CD4-positive, alpha-beta T cell (primary cell): ENCODE measurements at regions not wholly inside any gene's neighbourhood (a gene's known extent, or its start where the extent isn't known, plus 50 kb on each side); places are given as distances from the start of the nearest gene placed in this dataset.

Experiments used
- ATAC-seq: fragments of 200-7000 bp; cut with Tn5 transposase; one replicate; pipeline ENCODE4 v1.10.0; 2022; ENCODE audit warnings: mild to moderate bottlenecking; ENCODE audit not compliant: poor library complexity
- CTCF ChIA-PET: fragments of 350-600 bp; sonication (Branson Sonifier 250); formaldehyde crosslinking; loops from one replicate; lab custom pipeline; 2021; ENCODE audit warnings: antibody characterized with exemption, inconsistent platforms; lab: Charles Lee
- POLR2A ChIA-PET: fragments of 350-600 bp; sonication (Branson Sonifier 250); formaldehyde crosslinking; loops from one replicate; lab custom pipeline; 2021; ENCODE audit warnings: antibody characterized with exemption, inconsistent platforms; lab: Charles Lee
- DNase-seq, 14 experiments: peaks; one replicate each; pipeline ENCODE4 v3.0.0-alpha.2; 2013 to 2020; ENCODE audit warnings: mixed read lengths in 2 of 14
- H3K27ac ChIP-seq, 2 donors: one replicate each; pipeline versions ENCODE4 v1.5.1 to v1.7.0; 2013; ENCODE audit warnings: low read length in 2 of 2, low read depth in 1 of 2, mild to moderate bottlenecking in 1 of 2
- H3K27me3 ChIP-seq, 2 experiments: 1 replicate in 1 of 2; 2 replicates in 1 of 2; pipeline versions ENCODE4 v1.6.1 to v1.7.0; 2013; ENCODE audit warnings: low read length in 2 of 2, control low read depth in 1 of 2, mild to moderate bottlenecking in 1 of 2, moderate library complexity in 1 of 2; ENCODE audit not compliant: insufficient read depth in 2 of 2, control insufficient read depth in 1 of 2
- H3K36me3 ChIP-seq: one replicate; pipeline ENCODE4 v1.6.1; 2013; ENCODE audit warnings: low read length, control low read depth; ENCODE audit not compliant: insufficient read depth
- H3K4me1 ChIP-seq: one replicate; pipeline ENCODE4 v1.6.1; 2013; ENCODE audit warnings: low read length, control low read depth; ENCODE audit not compliant: insufficient read depth
- H3K4me3 ChIP-seq: one replicate; pipeline ENCODE4 v1.5.1; 2013; ENCODE audit warnings: mild to moderate bottlenecking, low read length, moderate library complexity
- H3K9me3 ChIP-seq, 2 experiments: 1 replicate in 1 of 2; 2 replicates in 1 of 2; pipeline versions ENCODE4 v1.6.1 to v1.7.0; 2013; ENCODE audit warnings: low read length in 2 of 2, mild to moderate bottlenecking in 2 of 2, control low read depth in 1 of 2, moderate library complexity in 1 of 2; ENCODE audit not compliant: control insufficient read depth in 1 of 2, insufficient read depth in 1 of 2
- H3K27ac Mint-ChIP-seq: one replicate; pipeline ENCODE4 v1.8.0; 2020; ENCODE audit warnings: mixed read lengths
- H3K27me3 Mint-ChIP-seq: one replicate; pipeline ENCODE4 v1.8.0; 2021; ENCODE audit warnings: mixed read lengths
- H3K36me3 Mint-ChIP-seq: one replicate; pipeline ENCODE4 v1.8.0; 2021; ENCODE audit warnings: low read depth, mixed read lengths
- H3K4me1 Mint-ChIP-seq: one replicate; pipeline ENCODE4 v1.8.0; 2021; ENCODE audit warnings: low read depth, mixed read lengths
- H3K4me3 Mint-ChIP-seq: one replicate; pipeline ENCODE4 v1.8.0; 2020; ENCODE audit warnings: mild to moderate bottlenecking, mixed read lengths
- H3K9me3 Mint-ChIP-seq: one replicate; pipeline ENCODE4 v1.8.0; 2020; ENCODE audit warnings: mixed read lengths
- intact Hi-C, 2 experiments: fragments of 100-400 bp; cut with DNase I in 1 of 2; cut with micrococcal nuclease in 1 of 2; formaldehyde crosslinking; loops; one replicate each; pipeline versions ENCODE4 v1.15.1 to v1.9.0; 2023 to 2025; cut with DNase I, micrococcal nuclease
- TF ChIP-seq, protein P1 (sequence below): fragments of 200-600 bp; IDR thresholded peaks from one replicate; pipeline ENCODE4 v1.8.0; 2022; ENCODE audit warnings: antibody characterized with exemption, mild to moderate bottlenecking

DNA sequence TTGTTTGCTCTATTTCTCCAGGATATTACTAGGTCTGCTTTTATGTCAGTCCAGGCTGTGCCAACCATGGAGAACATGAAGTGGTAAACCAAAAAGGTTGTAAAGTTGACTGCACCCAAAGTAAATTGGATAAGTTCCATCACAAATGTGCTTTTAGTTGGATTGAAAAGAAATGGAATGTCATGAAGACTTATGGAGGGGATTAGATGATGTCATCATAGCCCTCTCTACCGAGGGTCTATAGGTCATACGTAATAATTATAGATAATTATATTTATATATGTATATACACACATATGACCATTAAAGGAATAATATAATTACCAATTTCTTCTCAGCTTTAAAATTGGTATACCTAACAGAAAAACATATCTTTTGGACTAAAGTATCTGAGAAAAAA, 714.9 kb downstream of the NOVA1 start:
- ChIA-PET POLR2A (no interaction called here), CTCF (no interaction called here)
- Histone ChIP-seq H3K9me3 (no peaks in the 10 kb centered on the region), H3K27ac (no peak overlapping the region), H3K36me3 (no peaks in the 10 kb centered on the region), H3K4me3 (no peak overlapping the region), H3K27me3 (no peaks in the 10 kb centered on the region), H3K4me1 (no peaks in the 10 kb centered on the region)
- no peak for ATAC-seq
- peaks cover 8% of the 10 kb centered on the region for H3K9me3 Mint-ChIP-seq
- intact Hi-C loops, result no loop called here
- no peaks in the 10 kb centered on the region for H3K27me3 Mint-ChIP-seq
- no peak for DNase-seq
- no peaks in the 10 kb centered on the region for H3K36me3 Mint-ChIP-seq
- no peak overlapping the region for H3K27ac Mint-ChIP-seq
- H3K4me3 Mint-ChIP-seq, result no peak overlapping the region
- TF ChIP-seq, protein P1, sequence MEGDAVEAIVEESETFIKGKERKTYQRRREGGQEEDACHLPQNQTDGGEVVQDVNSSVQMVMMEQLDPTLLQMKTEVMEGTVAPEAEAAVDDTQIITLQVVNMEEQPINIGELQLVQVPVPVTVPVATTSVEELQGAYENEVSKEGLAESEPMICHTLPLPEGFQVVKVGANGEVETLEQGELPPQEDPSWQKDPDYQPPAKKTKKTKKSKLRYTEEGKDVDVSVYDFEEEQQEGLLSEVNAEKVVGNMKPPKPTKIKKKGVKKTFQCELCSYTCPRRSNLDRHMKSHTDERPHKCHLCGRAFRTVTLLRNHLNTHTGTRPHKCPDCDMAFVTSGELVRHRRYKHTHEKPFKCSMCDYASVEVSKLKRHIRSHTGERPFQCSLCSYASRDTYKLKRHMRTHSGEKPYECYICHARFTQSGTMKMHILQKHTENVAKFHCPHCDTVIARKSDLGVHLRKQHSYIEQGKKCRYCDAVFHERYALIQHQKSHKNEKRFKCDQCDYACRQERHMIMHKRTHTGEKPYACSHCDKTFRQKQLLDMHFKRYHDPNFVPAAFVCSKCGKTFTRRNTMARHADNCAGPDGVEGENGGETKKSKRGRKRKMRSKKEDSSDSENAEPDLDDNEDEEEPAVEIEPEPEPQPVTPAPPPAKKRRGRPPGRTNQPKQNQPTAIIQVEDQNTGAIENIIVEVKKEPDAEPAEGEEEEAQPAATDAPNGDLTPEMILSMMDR, result no peak
- H3K4me1 Mint-ChIP-seq, result no peaks in the 10 kb centered on the region

DNA sequence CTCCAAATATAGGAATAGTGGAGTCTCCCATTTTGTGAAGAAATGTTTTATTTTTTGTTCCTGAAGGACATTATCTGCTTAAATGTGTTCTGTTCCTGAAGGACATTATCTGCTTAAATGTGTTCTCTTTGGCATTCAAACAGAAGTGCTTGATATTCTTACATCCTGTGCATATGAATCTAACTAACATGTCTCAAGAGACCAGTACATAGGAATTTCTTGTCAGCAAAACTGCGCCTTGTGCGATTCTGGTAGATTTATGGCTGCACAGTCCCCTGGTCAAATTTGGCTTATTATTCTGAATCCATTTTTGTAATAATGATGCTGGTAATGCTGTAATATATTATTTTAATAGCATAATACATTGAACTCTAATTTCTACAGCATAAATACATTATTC, 722.4 kb downstream of the NOVA1 start:
- peaks cover 0 to 4% of the 10 kb centered on the region in 2 experiments for H3K9me3 ChIP-seq
- no peak overlapping the region for H3K27ac ChIP-seq
- Mint-ChIP-seq H3K27ac (no peak overlapping the region), H3K4me1 (no peaks in the 10 kb centered on the region), H3K4me3 (no peak overlapping the region), H3K27me3 (no peaks in the 10 kb centered on the region), H3K36me3 (no peaks in the 10 kb centered on the region), H3K9me3 (peaks cover 3% of the 10 kb centered on the region)
- H3K4me3 ChIP-seq, result no peak overlapping the region
- no peak for DNase-seq
- H3K4me1 ChIP-seq, result no peaks in the 10 kb centered on the region
- TF ChIP-seq, protein P1, result no peak
- no peak for ATAC-seq
- ChIA-PET CTCF (no interaction called here), POLR2A (no interaction called here)
- intact Hi-C loops, result no loop called here
- no peaks in the 10 kb centered on the region for H3K36me3 ChIP-seq
- H3K27me3 ChIP-seq, result no peaks in the 10 kb centered on the region

DNA sequence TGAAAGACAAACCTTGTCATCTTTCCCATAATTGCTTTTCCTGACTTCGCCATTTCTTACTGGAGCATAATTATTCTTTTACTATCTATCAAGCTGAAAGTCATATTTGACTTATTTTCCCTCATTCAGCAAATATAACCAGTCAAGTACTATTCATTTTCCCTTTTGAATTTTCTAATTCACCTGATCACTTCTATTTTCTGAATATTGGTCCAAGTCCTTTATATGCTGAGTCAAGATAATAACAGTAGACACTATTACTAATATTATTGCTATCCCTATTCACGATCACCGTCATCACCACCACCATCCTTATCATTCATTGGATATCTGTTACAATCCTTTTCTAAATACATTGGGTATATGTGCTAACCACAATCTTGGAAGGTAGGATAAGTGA, 728.0 kb downstream of the NOVA1 start:
- intact Hi-C loops, result no loop called here

More for the DNA sequence above, 728.0 kb downstream of the NOVA1 start:
- Histone ChIP-seq H3K36me3 (no peaks in the 10 kb centered on the region), H3K4me3 (no peak overlapping the region), H3K27me3 (no peaks in the 10 kb centered on the region), H3K4me1 (no peaks in the 10 kb centered on the region), H3K9me3 (peaks cover 0 to 4% of the 10 kb centered on the region in 2 experiments), H3K27ac (no peak overlapping the region)
- Mint-ChIP-seq H3K27me3 (no peaks in the 10 kb centered on the region), H3K4me1 (no peaks in the 10 kb centered on the region), H3K36me3 (no peaks in the 10 kb centered on the region), H3K27ac (no peak overlapping the region), H3K4me3 (no peak overlapping the region), H3K9me3 (peaks cover 9% of the 10 kb centered on the region)
- no peak for ATAC-seq
- ChIA-PET CTCF (no interaction called here), POLR2A (no interaction called here)
- TF ChIP-seq, protein P1, result no peak
- no peak for DNase-seq
